ENCODE measurements at regions not wholly inside any gene's neighbourhood (a gene's known extent, or its start where the extent isn't known, plus 50 kb on each side); places are given as distances from the start of the nearest gene placed in this dataset.

DNA sequence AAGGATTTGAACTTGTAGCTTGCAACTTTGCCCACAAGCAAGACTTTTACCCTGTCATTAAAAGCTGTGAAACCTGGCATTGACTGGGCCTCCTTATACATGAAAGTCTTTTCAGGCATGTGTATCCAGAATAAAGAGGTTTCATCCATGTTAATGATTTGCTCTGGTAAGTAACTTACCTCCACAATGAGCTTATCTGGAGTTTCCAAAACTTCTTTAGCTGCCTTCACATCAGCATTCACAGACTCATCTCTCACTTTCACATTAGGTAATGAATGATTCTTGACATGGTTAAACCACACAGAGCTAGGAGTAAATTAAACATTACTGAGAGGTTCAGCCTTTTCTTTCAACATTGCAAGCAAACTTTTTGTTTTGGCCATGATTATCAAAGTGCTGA, 234.4 kb upstream of the CLEC14A start (continued):
- TF ChIP-seq CHD7 (IDR thresholded peaks at IDR 0.05; ENCODE audit: insufficient replicate concordance, low read length) (no peak), SRF (IDR thresholded peaks at IDR 0.05; ENCODE audit: low read depth, low read length) (no peak), RAD21 (IDR thresholded peaks at IDR 0.05 in 1 of 2, conservative IDR thresholded peaks at IDR 0.05 in 1 of 2; ENCODE audit: low read depth in 2 of 2, low read length in 2 of 2) (no peak)

Measured in H1 (cell line).